WI38 (cell line): ENCODE measurements at regions not wholly inside any gene's neighbourhood (a gene's known extent, or its start where the extent isn't known, plus 50 kb on each side); places are given as distances from the start of the nearest gene placed in this dataset.

Source experiments
- H3K4me3 ChIP-seq: 2 replicates; pipeline ENCODE4 v1.5.1; 2011; ENCODE audit warnings: low read depth, mild to moderate bottlenecking, control low read depth, low read length
- CTCF ChIP-seq: IDR thresholded peaks from 2 replicates; pipeline ENCODE4 v1.5.1; 2012; ENCODE audit warnings: low read depth, mild to moderate bottlenecking, control low read depth, low read length

GRCh38 chr2:146363731-146364130, 1481.1 kb upstream of the ACVR2A start:
- TF ChIP-seq CTCF, result no peak

GRCh38 chr2:146351689-146352088, 1493.1 kb upstream of the ACVR2A start:
- no peak for TF ChIP-seq CTCF
- H3K4me3 ChIP-seq, result no peak overlapping the region

More at GRCh38 chr2:146363731-146364130, 1481.1 kb upstream of the ACVR2A start:
- H3K4me3 ChIP-seq, result no peak overlapping the region

- H3K4me3 ChIP-seq, result no peak overlapping the region
Observed at GRCh38 chr2:146349334-146349733, 1495.5 kb upstream of the ACVR2A start.

GRCh38 chr2:146324951-146325350, 1519.9 kb upstream of the ACVR2A start:
- TF ChIP-seq CTCF, result no peak
- H3K4me3 ChIP-seq, result no peak overlapping the region

More at GRCh38 chr2:146349334-146349733, 1495.5 kb upstream of the ACVR2A start:
- TF ChIP-seq CTCF, result no peak

- TF ChIP-seq CTCF, result no peak
- no peak overlapping the region for H3K4me3 ChIP-seq
Observed at GRCh38 chr2:146323564-146323963, 1521.3 kb upstream of the ACVR2A start.

GRCh38 chr2:146321175-146321574, 1523.7 kb upstream of the ACVR2A start:
- TF ChIP-seq CTCF, result no peak
- no peak overlapping the region for H3K4me3 ChIP-seq

GRCh38 chr2:146317959-146318358, 1526.9 kb upstream of the ACVR2A start:
- no peak for TF ChIP-seq CTCF
- H3K4me3 ChIP-seq, result no peak overlapping the region
